HL-60 (cell line): ENCODE measurements at regions not wholly inside any gene's neighbourhood (a gene's known extent, or its start where the extent isn't known, plus 50 kb on each side); places are given as distances from the start of the nearest gene placed in this dataset.

Source experiments
- DNase-seq, 2 experiments: peaks; one replicate each; pipeline ENCODE4 v3.0.0-alpha.2; 2010 to 2020; ENCODE audit warnings: low read depth in 1 of 2, low spot score in 1 of 2
- H3K27ac ChIP-seq: fragments of 250-450 bp; sonication (Bioruptor Pico); replicated peaks from 2 replicates; pipeline ENCODE4 v1.5.1; 2020; ENCODE audit warnings: mild to moderate bottlenecking, moderate library complexity
- H3K27me3 ChIP-seq: fragments of 250-450 bp; sonication (Bioruptor Pico); 2 replicates; pipeline ENCODE4 v1.5.1; 2021; ENCODE audit warnings: mild to moderate bottlenecking, moderate library complexity; ENCODE audit not compliant: insufficient read depth, poor library complexity, severe bottlenecking
- H3K4me3 ChIP-seq: replicated peaks from 2 replicates; pipeline ENCODE4 v1.5.1; 2011; ENCODE audit warnings: mild to moderate bottlenecking, control low read depth, low read length; ENCODE audit not compliant: insufficient read depth
- GABPA ChIP-seq: IDR thresholded peaks from 2 replicates; pipeline ENCODE4 v1.6.1; 2012; ENCODE audit warnings: low read depth
- POLR2AphosphoS5 ChIP-seq: IDR thresholded peaks from 2 replicates; pipeline ENCODE4 v1.6.1; 2012; ENCODE audit warnings: low read depth
- SPI1 ChIP-seq: IDR thresholded peaks from 2 replicates; pipeline ENCODE4 v1.6.1; 2012; ENCODE audit warnings: low read depth, mild to moderate bottlenecking, borderline replicate concordance
- TF ChIP-seq, protein P1 (sequence below): IDR thresholded peaks from one replicate; pipeline ENCODE4 v1.5.1; 2011; ENCODE audit warnings: low read length, control low read depth, inconsistent platforms; ENCODE audit not compliant: insufficient read depth
- TF ChIP-seq, protein P2 (sequence below): IDR thresholded peaks from 2 replicates; pipeline ENCODE4 v1.6.1; 2012; ENCODE audit warnings: low read depth; ENCODE audit not compliant: insufficient replicate concordance

DNA sequence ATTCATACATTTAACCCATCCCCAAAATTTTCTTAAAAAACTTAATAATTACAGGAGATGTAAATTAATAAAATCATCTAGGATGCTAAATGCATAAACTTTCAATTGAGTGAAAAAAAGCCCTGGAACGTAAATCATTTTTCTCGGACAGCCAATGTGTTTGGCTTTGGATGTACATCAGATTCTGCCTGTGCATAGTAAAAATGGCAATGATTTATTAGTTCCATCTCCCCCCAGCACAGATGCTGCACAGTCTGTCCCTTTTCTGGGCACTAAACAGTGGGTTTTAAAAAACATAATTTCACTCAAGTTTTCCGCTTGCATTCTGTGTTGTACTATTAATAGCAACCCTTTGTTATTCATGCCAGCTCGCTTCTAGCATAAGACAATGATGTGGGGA, 147.7 kb downstream of the TM9SF2 start:
- no peak overlapping the region for H3K27ac ChIP-seq
- no peak for DNase-seq
- TF ChIP-seq, protein P1, sequence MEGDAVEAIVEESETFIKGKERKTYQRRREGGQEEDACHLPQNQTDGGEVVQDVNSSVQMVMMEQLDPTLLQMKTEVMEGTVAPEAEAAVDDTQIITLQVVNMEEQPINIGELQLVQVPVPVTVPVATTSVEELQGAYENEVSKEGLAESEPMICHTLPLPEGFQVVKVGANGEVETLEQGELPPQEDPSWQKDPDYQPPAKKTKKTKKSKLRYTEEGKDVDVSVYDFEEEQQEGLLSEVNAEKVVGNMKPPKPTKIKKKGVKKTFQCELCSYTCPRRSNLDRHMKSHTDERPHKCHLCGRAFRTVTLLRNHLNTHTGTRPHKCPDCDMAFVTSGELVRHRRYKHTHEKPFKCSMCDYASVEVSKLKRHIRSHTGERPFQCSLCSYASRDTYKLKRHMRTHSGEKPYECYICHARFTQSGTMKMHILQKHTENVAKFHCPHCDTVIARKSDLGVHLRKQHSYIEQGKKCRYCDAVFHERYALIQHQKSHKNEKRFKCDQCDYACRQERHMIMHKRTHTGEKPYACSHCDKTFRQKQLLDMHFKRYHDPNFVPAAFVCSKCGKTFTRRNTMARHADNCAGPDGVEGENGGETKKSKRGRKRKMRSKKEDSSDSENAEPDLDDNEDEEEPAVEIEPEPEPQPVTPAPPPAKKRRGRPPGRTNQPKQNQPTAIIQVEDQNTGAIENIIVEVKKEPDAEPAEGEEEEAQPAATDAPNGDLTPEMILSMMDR: no peak
- TF ChIP-seq POLR2AphosphoS5: no peak
- TF ChIP-seq, protein P2, sequence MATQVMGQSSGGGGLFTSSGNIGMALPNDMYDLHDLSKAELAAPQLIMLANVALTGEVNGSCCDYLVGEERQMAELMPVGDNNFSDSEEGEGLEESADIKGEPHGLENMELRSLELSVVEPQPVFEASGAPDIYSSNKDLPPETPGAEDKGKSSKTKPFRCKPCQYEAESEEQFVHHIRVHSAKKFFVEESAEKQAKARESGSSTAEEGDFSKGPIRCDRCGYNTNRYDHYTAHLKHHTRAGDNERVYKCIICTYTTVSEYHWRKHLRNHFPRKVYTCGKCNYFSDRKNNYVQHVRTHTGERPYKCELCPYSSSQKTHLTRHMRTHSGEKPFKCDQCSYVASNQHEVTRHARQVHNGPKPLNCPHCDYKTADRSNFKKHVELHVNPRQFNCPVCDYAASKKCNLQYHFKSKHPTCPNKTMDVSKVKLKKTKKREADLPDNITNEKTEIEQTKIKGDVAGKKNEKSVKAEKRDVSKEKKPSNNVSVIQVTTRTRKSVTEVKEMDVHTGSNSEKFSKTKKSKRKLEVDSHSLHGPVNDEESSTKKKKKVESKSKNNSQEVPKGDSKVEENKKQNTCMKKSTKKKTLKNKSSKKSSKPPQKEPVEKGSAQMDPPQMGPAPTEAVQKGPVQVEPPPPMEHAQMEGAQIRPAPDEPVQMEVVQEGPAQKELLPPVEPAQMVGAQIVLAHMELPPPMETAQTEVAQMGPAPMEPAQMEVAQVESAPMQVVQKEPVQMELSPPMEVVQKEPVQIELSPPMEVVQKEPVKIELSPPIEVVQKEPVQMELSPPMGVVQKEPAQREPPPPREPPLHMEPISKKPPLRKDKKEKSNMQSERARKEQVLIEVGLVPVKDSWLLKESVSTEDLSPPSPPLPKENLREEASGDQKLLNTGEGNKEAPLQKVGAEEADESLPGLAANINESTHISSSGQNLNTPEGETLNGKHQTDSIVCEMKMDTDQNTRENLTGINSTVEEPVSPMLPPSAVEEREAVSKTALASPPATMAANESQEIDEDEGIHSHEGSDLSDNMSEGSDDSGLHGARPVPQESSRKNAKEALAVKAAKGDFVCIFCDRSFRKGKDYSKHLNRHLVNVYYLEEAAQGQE: no peak
- no peak for TF ChIP-seq SPI1
- no peak for TF ChIP-seq GABPA
- no peaks in the 10 kb centered on the region for H3K27me3 ChIP-seq
- no peak overlapping the region for H3K4me3 ChIP-seq

DNA sequence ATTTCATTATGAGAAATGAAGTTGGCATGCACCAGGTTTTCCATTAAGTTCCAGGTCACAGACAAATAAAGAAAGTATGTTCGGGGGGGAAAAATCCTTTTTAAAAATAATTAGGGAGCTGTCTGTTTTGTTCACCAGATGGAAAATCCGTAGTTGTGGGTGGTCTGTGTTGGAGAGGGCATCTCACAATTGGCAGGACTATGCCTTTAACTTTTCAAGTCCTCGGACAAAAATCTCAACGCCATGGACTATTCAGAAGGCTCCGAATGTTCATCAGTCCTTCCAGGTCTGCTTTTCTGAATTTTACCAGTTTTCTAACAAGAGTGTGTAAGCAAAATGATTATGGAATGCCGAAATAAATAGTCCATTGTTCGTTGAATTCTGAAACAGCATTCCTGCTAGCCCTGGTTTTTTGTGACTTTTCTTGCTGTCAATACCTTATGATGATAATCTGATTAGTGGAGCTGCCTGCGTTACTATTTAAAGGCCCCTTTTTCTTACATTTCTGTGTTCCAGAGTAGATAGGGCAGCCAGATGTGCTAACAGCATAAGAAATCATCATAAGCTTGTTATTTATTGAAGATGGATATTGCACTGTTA, 146.9 kb downstream of the TM9SF2 start:
- TF ChIP-seq, protein P2: no peak
- TF ChIP-seq GABPA (no peak), SPI1 (no peak)
- no peak for DNase-seq
- Histone ChIP-seq H3K27me3 (no peaks in the 10 kb centered on the region), H3K27ac (no peak overlapping the region), H3K4me3 (no peak overlapping the region)

DNA sequence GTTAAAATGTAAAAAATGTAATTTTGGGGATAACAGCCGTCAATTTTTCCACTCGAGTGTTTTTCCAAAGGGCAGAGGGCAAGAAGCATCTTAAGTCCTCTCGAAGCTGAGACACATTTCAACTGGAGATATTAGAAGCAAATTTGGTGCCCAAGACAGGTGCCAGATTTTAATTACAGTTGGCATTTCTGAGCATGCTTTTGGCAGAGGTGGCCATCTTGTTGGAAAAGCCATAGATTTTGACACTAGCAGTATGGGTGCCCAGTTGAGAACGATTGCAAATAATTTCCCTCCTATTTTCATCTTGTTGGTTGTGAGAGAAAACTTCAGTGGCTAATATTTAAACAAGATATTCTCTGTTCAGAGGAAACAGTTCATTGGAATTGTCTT, 146.3 kb downstream of the TM9SF2 start:
- H3K4me3 ChIP-seq: no peak overlapping the region
- DNase-seq: no peak
- H3K27ac ChIP-seq: no peak overlapping the region
- no peaks in the 10 kb centered on the region for H3K27me3 ChIP-seq
- TF ChIP-seq POLR2AphosphoS5: no peak
- TF ChIP-seq, protein P2: no peak

DNA sequence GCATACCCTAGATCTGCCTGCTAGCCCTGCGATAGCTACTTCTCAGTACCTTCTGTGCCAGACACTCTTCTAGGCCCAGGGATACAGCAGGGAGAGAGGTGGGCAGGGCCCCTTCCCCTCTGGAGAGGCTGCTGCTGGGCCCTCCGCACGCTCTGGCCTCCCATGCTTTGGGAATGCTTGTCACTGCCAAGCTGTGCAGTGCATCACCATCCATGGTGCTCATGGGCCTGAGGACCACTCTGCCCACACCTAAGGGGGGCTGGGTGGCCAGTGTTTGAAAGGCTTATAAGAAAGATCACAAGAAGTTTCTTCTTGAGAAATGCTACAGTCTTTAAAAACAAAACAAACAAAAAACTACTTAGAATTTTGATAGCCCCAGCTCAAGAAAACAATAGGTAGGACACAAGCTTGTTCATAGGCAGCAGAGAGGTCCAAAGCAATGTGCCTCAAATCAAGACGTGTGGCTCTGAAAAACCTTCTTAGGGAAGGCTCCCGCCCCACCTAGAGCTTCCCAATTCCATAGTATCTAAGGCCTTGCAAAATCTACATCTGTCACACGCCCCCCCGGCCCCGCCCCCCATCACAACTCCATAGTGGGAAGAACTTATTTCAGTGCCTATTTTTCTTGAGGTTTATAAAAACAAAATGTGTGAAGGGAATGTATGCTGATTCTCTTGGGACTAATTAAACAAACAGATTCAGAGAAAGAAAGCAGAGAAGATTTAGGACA, 145.8 kb downstream of the TM9SF2 start:
- no peak for DNase-seq
- Histone ChIP-seq H3K27ac (no peak overlapping the region), H3K4me3 (no peak overlapping the region), H3K27me3 (no peaks in the 10 kb centered on the region)
- TF ChIP-seq POLR2AphosphoS5: no peak
- TF ChIP-seq, protein P1: no peak
- no peak for TF ChIP-seq GABPA
- TF ChIP-seq SPI1: no peak
- TF ChIP-seq, protein P2: no peak
